Dermis microvascular lymphatic vessel endothelial cell (primary cell): ENCODE measurements at regions not wholly inside any gene's neighbourhood (a gene's known extent, or its start where the extent isn't known, plus 50 kb on each side); places are given as distances from the start of the nearest gene placed in this dataset.

ENCODE experiments used
- DNase-seq, 2 donors: peaks; one replicate each; pipeline versions ENCODE4 v3.0.0 to v3.0.0-alpha.2; 2010; ENCODE audit warnings: low read depth in 2 of 2

GRCh38 chr1:30610917-30611316 is 112.5 kb downstream of the MATN1 start:
- DNase-seq: no peak

DNA sequence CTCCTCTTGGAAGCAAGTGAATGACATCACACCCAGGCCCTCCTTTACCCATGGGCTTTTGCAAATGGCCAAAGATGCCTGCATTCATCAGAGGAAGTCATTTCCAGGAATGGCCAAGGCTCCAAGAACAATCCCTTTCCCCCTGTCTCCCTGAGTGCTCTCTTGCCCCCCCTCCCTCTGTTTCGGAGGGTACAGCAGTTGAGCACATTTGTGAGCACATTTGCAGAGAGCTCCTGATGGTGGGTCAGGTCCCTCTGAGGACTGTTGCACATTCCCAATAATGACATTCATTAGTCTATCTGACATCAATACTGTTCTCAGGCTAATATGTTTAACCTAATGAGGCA is 113.4 kb downstream of the MATN1 start:
- no peak for DNase-seq

DNA sequence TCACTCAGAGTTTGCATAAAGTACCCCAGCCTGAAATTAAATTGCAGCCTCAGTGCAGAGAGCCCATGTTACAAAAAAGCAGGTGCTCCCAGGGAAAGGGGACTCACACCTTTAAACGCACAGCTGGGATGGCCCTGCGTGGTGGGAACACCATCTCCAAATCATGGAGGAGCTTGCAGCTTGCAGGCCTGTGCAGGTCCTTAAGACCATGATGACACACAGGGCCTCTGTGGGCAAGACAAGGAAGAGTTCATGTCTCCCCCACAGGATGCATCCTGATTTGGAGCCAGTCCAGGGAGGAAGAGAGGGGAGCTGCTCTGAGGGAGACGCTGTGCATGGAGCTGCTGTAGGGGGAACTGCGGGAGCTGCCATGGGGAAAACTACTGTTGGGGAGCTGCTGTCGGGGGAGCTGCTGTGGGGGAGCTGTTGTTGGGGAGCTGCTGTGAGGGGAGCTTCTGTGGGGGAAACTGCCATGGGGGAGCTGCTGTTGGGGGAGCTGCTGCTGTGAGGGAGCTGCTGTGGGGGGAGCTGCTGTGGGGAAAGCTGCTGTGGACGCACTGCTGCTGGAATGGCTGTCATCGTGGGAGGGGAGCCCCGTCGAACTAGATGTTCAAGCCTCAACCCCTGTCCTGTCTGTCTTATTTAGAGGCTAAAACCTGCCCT is 113.9 kb downstream of the MATN1 start:
- DNase-seq: no peak

DNA sequence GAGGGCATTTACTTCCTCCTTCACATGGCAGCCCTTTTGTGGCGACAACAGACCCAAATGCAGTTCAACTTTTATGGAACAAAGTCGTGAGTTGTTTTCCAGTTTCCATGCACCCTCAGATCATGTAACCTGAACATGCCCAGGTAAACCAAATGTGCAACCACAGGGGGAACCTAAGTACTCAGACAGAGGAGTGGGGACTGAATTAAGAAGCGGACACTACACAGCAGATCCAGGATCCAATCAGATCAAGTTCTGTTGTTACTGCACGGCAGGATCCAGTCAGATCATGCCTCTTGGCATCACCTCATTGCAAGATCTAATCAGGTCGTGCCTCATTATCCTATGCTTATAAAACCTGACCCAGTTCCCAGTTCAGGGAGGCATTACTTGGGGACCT is 115.7 kb downstream of the MATN1 start:
- DNase-seq: no peak

DNA sequence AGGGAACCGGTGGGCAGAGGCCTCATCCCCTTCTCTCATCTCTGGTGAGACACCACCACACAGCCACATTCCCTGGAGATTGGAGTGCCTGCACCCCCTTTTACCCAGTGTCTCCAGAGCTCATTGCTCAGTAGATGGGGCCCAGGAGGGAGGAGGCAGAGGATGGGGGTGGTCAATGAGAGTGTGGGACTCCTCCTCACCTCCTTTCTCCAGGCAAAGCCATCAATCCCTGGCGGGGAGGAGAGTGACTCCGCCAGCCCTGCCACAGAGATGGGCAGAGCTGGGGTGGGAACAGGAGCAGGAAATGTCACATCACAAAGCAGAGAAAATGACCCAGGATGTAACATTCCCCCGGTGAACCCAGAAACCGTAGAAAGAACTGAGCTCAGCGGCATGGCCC is 117.2 kb downstream of the MATN1 start:
- no peak for DNase-seq

- DNase-seq: no peak
Observed at GRCh38 chr1:30605441-30605920, 117.9 kb downstream of the MATN1 start.

GRCh38 chr1:30604801-30605440 is 118.5 kb downstream of the MATN1 start:
- DNase-seq: no peak

- no peak for DNase-seq
Observed at GRCh38 chr1:30603081-30603858, 120.1 kb downstream of the MATN1 start.

- no peak for DNase-seq
Observed at GRCh38 chr1:30601316-30602085, 121.9 kb downstream of the MATN1 start.

- no peak for DNase-seq
Observed at GRCh38 chr1:30600706-30601105, 122.7 kb downstream of the MATN1 start.

DNA sequence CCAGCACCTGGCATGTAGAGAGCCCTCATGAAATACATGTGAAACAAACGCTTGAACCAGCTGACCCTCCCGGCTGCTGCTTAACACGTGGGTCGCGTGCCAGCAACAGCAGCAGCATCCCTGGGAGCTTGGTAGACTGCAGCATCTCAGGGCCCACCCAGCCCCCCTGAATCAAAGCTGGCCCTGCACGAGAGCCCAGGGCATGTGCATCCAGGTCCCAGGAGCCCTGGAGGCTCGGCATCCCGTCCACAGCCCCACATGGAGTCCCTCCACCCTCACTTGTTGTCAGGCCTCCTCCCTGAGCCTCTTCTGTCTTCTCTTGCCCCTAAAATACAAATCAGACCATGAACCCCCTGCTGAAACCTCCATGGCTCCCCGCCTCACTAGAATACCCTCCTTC is 123.1 kb downstream of the MATN1 start:
- no peak for DNase-seq

DNA sequence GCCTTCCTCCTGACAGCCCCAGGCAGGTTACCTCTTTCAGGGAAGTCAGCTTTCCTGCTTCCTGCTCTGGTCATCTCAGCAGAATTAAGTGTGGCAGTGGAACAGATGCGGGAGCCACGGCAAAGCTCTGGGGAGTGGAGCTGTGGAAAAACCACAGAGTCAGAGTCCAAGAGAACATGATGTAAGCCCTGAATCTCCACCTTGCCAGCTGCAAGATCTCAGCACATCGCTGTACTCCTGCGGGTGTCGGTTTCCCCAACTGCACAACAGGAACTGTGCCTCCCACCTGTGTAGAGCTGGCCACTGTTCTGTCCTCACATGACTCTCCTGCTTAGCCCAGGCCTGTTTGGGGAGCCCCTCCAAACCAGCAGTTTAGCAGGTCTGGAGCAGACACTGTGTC is 123.7 kb downstream of the MATN1 start:
- DNase-seq: no peak

DNA sequence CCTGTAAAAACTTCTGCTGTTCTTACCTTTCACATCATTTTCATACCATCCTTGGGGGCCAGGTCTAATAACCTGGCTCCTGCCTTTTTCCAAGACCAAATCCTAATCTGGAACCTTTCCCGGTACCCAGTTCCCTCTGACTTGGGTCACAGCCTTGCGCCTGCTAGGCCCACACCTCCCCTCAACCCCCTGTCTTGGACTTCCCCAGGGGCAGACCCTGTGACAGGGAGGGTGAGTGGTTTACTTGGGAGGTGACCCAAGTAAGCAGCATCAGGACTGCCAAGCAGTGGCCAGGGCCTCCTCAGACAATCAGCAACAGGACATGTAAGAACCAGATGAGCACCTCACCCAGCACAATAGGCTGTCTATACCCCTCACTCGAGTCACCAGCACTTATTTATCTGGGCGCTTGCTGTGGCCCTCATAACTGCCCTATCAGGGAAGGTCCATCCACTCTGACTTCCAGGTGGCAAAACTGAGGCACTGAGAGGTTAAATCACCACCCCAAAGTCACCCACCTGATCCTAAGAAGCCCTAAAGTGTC is 124.7 kb downstream of the MATN1 start:
- DNase-seq: no peak

GRCh38 chr1:30597711-30598110 is 125.7 kb downstream of the MATN1 start:
- DNase-seq: no peak

GRCh38 chr1:30596891-30597290 is 126.5 kb downstream of the MATN1 start:
- DNase-seq: no peak

GRCh38 chr1:30596470-30596869 is 126.9 kb downstream of the MATN1 start:
- no peak for DNase-seq

DNA sequence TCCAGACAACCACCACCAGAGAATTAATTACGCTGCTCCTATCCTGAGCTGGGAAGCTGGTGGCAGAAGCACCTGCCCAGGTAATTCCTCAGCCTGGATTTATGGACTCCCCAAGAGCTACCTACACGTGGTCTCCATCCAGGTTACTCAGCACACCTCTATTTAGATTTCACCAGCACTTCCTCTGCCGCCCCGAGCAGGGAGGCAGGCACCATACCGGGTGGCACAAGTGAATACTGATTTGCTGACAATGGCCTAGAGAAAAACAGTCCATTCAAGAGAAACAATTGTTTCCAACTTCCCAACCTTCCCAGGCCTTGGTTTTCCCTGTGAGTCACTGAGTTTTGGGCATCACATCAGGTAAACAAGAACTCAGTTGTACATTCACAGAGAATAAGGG is 134.3 kb downstream of the MATN1 start:
- no peak for DNase-seq

DNA sequence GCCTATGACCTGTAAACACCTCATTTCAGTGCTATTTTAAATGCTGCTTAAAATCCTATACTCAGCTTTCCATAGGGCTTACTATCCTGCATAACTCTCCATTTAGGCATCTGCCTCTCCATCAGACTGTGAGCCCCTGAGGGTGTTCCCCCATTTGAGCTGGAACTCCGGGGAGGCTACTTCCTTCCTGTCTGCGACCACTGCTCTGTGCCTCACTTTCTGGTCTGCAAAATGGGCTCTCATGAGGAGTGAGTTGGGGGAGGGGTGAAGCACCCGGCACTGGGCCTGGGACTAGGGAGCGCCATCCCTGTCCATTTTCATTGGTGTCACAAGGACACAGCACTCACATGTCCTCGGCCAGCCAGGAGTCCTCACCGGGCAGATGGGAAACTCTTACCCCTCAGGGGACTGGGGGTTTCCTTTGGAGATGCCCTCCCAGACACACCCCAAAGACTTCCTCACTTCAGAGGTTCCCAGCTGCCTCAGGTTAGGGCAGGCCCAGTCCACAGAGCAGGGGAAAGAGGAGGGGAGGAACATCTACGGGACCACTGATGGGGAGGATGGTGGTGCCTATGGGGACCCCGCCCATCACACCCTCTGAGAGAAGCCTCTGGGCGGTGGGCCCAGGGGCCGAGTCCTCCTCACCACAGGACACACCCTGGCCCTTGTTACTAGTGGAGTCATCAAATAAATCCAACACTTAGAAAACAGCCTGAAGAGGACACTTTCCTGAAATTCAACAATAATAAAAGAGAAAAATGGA is 134.9 kb downstream of the MATN1 start:
- DNase-seq: no peak

- no peak for DNase-seq
Observed at GRCh38 chr1:30586671-30587070, 136.7 kb downstream of the MATN1 start.

GRCh38 chr1:30579580-30579979 is 143.8 kb downstream of the MATN1 start:
- no peak for DNase-seq

DNA sequence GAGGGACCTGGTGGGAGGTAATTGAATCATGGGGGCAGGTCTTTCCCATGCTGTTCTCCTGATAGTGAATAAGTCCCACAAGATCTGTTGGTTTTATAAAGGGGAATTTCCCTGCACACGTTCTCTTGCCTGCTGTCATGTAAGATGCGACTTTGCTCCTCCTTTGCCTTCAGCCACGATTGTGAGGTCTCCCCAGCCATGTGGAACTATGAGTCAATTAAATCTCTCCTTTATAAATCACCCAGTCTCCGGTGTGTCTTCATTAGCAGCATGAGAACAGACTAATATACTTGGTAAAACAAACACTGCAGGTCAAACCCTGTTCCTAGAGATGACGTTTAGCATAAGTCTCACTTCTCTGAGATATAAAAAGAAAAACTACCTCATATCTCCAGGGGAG is 148.3 kb downstream of the MATN1 start:
- DNase-seq: no peak
